ENCODE measurements at regions not wholly inside any gene's neighbourhood (a gene's known extent, or its start where the extent isn't known, plus 50 kb on each side); places are given as distances from the start of the nearest gene placed in this dataset.

DNA sequence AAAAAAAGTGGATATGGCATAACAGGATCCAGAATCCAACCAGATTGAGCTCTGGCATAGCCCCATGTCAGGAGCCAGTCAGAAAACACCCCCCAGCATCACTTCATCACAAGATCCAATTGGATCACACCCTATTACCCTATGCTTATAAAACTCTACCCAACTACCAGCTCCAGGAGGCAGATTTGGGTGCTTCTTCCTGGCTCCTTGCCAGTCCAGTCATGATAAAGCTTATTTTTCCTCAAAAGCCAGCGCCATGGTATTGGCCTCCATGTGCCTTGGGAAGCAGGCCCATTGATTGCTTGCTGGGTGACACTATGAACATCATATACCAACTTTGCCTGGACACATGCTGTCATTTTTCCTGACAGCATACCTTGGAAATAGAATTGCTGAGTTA is 281.4 kb upstream of the MKLN1 start:
- TF ChIP-seq, protein P1, sequence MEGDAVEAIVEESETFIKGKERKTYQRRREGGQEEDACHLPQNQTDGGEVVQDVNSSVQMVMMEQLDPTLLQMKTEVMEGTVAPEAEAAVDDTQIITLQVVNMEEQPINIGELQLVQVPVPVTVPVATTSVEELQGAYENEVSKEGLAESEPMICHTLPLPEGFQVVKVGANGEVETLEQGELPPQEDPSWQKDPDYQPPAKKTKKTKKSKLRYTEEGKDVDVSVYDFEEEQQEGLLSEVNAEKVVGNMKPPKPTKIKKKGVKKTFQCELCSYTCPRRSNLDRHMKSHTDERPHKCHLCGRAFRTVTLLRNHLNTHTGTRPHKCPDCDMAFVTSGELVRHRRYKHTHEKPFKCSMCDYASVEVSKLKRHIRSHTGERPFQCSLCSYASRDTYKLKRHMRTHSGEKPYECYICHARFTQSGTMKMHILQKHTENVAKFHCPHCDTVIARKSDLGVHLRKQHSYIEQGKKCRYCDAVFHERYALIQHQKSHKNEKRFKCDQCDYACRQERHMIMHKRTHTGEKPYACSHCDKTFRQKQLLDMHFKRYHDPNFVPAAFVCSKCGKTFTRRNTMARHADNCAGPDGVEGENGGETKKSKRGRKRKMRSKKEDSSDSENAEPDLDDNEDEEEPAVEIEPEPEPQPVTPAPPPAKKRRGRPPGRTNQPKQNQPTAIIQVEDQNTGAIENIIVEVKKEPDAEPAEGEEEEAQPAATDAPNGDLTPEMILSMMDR (IDR thresholded peaks at IDR 0.05): no peak
- TF ChIP-seq POLR2A (IDR thresholded peaks at IDR 0.05) (no peak), EP300 (IDR thresholded peaks at IDR 0.05) (no peak)

All from upper lobe of left lung (tissue), 4 donors.